Osteoblast (primary cell): ENCODE measurements at regions not wholly inside any gene's neighbourhood (a gene's known extent, or its start where the extent isn't known, plus 50 kb on each side); places are given as distances from the start of the nearest gene placed in this dataset.

Experiments used
- DNase-seq: peaks from one replicate; pipeline ENCODE4 v3.0.0; 2011; ENCODE audit warnings: low spot score, mixed read lengths; ENCODE audit not compliant: insufficient read length; ENCODE audit errors: missing footprints
- H2AFZ ChIP-seq: 2 replicates; pipeline ENCODE4 v1.6.0; 2011; ENCODE audit warnings: mild to moderate bottlenecking, low read length
- H3K27ac ChIP-seq: 2 replicates; pipeline ENCODE4 v1.5.1; 2011; ENCODE audit warnings: mild to moderate bottlenecking, low read depth, low read length, moderate library complexity
- H3K27me3 ChIP-seq: 2 replicates; pipeline ENCODE4 v1.6.0; 2012; ENCODE audit warnings: mild to moderate bottlenecking, control low read depth, inconsistent platforms, low read length, moderate library complexity; ENCODE audit not compliant: insufficient read depth
- H3K36me3 ChIP-seq: 2 replicates; pipeline ENCODE4 v1.5.1; 2011; ENCODE audit warnings: mild to moderate bottlenecking, low read length, control low read depth, moderate library complexity; ENCODE audit not compliant: insufficient read depth
- H3K4me1 ChIP-seq: 2 replicates; pipeline ENCODE4 v1.5.1; 2011; ENCODE audit warnings: mild to moderate bottlenecking, low read length, control low read depth, moderate library complexity; ENCODE audit not compliant: insufficient read depth
- H3K4me2 ChIP-seq: 2 replicates; pipeline ENCODE4 v1.6.0; 2011; ENCODE audit warnings: mild to moderate bottlenecking, low read length; ENCODE audit not compliant: insufficient read depth
- H3K4me3 ChIP-seq: fragments of 200-600 bp; sonication (generic); 3 replicates; pipeline ENCODE4 v1.5.1; 2012; ENCODE audit warnings: mild to moderate bottlenecking, low read length, inconsistent platforms; ENCODE audit not compliant: insufficient read depth
- H3K79me2 ChIP-seq: 2 replicates; pipeline ENCODE4 v1.6.0; 2012; ENCODE audit warnings: mild to moderate bottlenecking, low read length, control low read depth, inconsistent platforms; ENCODE audit not compliant: insufficient read depth
- H3K9me3 ChIP-seq: 2 replicates; pipeline ENCODE4 v1.5.1; 2011; ENCODE audit warnings: low read depth, low read length, control low read depth
- H4K20me1 ChIP-seq: 2 replicates; pipeline ENCODE4 v1.6.0; 2012; ENCODE audit warnings: mild to moderate bottlenecking, low read length, control low read depth; ENCODE audit not compliant: insufficient read depth
- CTCF ChIP-seq: IDR thresholded peaks from 2 replicates; pipeline ENCODE4 v1.5.1; 2011; ENCODE audit warnings: mild to moderate bottlenecking, low read depth, low read length, moderate library complexity; ENCODE audit errors: extremely low read depth

DNA sequence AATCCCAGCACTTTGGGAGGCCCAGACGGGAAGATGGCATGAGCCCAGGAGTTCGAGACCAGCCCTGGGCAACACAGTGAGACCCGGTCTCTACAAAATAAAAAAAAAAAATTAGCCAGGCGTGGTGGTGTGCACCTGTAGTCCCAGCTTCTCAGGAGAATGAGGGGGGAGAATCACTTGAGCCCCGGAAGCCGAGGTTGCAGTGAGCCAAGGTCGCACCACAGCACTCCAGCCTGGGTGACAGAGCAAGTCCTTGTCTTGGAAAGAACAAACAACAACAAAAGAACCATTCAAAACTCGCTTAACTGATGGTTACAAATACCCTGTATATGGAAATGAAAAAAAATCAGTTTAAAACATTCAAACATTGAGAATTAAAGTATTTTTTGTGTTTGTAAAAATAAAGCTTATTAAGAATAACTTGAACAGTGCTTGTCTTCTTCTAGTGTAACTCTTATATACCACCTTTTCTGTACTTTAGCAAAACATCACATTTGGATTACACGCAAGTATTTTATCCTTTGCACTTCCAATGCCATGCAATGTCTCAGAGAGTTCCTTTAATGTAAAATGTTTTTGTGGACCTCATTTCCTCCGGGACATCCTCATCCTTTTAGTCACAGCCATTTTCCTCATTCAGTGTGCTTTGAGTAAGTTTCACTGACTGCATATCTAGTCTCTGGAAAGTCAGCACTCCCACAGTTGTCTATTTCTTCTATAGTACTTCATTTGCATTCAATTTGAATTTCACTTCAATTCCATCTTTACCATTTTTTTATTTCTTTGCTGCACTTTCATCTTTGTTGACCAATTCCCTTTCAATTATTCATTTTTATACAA, 113.0 kb upstream of the GOLGA8J start:
- Histone ChIP-seq H3K4me3 (no peak overlapping the region), H4K20me1 (no peaks in the 10 kb centered on the region), H3K79me2 (no peaks in the 10 kb centered on the region), H3K9me3 (no peaks in the 10 kb centered on the region), H3K27me3 (peaks cover 73% of the 10 kb centered on the region), H3K27ac (no peak overlapping the region), H3K4me2 (no peak overlapping the region), H3K4me1 (no peaks in the 10 kb centered on the region), H3K36me3 (no peaks in the 10 kb centered on the region), H2AFZ (no peak overlapping the region)
- no peak for TF ChIP-seq CTCF
- peak; percentile 45 for DNase-seq

- H2AFZ ChIP-seq: no peak overlapping the region
- DNase-seq: peak; percentile 58
- H3K27me3 ChIP-seq: peaks cover 77% of the 10 kb centered on the region
- H3K4me1 ChIP-seq: no peaks in the 10 kb centered on the region
- H3K4me3 ChIP-seq: no peak overlapping the region
- no peak for TF ChIP-seq CTCF
- H3K27ac ChIP-seq: no peak overlapping the region
- H3K36me3 ChIP-seq: no peaks in the 10 kb centered on the region
- H3K79me2 ChIP-seq: no peaks in the 10 kb centered on the region
- no peaks in the 10 kb centered on the region for H3K9me3 ChIP-seq
- no peak overlapping the region for H3K4me2 ChIP-seq
- H4K20me1 ChIP-seq: no peaks in the 10 kb centered on the region
Observed at GRCh38 chr15:29968895-29969561, 113.7 kb upstream of the GOLGA8J start.

GRCh38 chr15:29968099-29968894, 114.5 kb upstream of the GOLGA8J start:
- Histone ChIP-seq H3K79me2 (no peaks in the 10 kb centered on the region), H3K4me1 (no peaks in the 10 kb centered on the region), H2AFZ (no peak overlapping the region), H3K4me2 (peak overlapping the region; percentile 60), H3K4me3 (peak overlapping the region; percentile 35), H3K27me3 (peaks cover 81% of the 10 kb centered on the region), H3K27ac (no peak overlapping the region), H3K36me3 (no peaks in the 10 kb centered on the region), H4K20me1 (no peaks in the 10 kb centered on the region), H3K9me3 (no peaks in the 10 kb centered on the region)
- DNase-seq: peak; percentile 62
- no peak for TF ChIP-seq CTCF
